Activated CD8-positive, alpha-beta memory T cell treated with anti-CD3 and anti-CD28 coated beads, Interleukin-2, amount 50 U/mL, for 24 hours (primary cell): ENCODE measurements at regions not wholly inside any gene's neighbourhood (a gene's known extent, or its start where the extent isn't known, plus 50 kb on each side); places are given as distances from the start of the nearest gene placed in this dataset.
"Not testable (repeated sequence)": the region's sequence is repeated elsewhere in the genome, so short reads cannot be mapped to it uniquely, and the experiment has no call there.

ENCODE experiments used
- DNase-seq: peaks from one replicate; pipeline ENCODE4 v3.0.0-alpha.2; 2020; ENCODE audit errors: extremely low read depth

- DNase-seq, result no peak
Measured at GRCh38 chr2:234802071-234802844, 149.6 kb upstream of the SH3BP4 start.

GRCh38 chr2:234797566-234798250 lies 154.1 kb upstream of the SH3BP4 start:
- no peak for DNase-seq

DNA sequence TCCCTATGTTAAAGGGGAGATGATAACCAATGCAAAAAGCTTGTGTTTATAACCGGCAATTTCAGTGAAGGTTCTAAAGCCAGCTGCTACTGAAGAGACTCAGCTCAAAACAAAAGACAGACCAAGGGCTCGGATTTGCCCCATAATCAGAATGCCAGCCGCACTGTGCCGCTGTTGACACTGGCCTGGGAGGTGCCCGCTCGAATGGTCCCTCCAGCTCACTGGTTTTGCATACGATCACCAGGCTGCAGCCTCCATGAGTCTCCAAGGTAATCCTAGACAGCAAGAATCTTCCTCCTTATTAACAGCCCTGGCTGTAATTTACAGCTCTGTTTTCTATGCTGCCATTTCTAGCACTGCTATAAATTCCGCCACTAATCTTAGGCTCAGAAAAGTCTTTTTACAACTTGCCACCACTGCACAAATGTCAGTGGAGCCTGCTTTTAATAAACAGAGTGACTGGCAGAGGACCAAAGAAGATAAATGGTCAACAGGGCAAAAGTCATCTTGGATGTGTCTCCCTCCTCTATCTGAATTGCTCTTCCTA lies 155.7 kb upstream of the SH3BP4 start:
- no peak for DNase-seq

DNA sequence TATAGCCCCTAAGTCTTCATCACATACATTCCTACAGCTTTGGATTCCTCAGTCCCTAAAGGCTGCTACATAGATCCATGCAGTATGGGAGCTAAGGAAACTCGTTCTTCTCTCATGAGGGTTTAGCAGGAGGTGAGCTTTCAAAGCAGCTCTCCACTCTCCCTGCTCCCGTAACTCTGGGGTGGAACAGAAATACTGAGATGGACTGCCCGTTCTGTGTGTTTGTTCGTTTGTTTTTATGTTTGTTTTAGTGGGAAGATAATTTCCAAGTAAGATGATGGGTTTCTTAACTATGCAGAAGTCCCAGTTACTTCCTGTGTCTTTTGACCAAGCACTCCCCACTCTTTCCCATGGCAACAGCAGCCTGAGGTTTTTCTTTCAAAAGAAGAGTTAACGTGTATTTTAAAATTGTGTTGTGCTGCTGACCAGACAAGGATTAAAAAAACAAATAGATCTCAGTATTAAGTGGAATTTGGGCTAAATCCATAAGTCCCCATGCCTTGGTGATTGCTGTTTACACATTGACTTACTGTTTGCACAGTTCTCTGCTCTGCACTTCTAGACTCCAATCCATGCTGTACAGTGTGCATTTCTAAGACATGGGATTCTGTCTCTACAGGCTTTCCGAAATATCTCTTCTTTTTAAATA lies 156.4 kb upstream of the SH3BP4 start:
- DNase-seq, result no peak

DNA sequence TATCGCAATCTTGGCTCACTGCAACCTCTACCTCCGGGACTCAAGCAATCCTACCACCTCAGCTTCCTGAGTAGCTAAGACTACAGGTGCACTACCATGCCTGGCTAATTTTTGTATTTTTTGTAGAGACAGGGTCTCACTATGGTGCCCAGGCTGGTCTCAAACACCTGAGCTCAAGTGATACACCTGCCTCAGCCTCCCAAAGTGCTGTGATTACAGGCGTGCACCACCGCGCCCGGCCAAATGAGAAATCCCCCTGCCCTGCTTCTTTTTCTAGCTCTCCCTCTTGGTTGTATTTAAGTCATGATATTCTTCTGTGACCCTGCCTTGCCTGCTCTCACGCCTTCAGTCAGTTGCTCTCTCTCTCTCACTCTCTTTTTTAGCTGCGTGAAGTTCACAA lies 157.0 kb upstream of the SH3BP4 start:
- no peak for DNase-seq

GRCh38 chr2:234793212-234793785 lies 158.5 kb upstream of the SH3BP4 start:
- DNase-seq, result no peak

DNA sequence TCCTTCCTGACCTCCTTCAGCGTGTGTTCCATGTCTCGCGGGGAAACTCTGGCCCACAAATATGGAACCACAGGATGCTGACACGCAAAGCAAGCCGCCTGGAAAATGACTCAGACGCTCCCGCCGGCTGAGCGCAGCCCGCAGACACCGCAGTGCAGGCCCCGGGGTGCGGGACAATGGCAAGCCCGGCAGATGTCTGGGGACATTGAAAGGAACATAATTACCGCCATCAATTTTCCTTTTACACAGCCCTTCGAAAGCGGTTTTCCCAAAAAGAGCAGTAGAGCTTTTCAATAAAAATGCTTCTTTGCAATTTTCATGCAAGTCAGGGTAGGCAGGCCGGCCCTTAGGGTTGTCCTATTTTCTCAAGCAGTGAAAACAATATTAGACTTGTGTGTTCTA lies 159.2 kb upstream of the SH3BP4 start:
- no peak for DNase-seq

GRCh38 chr2:234792096-234792495 lies 159.7 kb upstream of the SH3BP4 start:
- not testable (repeated sequence) for DNase-seq

DNA sequence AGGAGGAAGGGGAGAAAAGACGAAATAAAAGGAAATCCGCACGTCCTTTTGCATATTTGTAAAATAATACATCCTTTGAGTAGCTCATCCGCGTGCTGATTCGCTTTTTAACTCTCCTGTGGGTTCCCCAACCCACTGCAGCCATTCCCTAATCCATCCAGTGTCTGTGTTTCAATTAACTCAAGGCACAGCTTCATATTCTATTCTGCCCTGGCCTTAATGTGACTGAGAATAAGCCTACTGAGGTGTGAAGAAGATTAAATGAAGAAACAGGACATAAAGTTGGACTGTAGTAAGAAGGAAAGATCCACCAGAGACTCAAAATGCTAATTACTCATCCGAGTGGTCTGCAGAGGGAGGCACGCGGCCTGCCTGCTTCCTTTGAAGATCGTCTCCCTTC lies 161.4 kb upstream of the SH3BP4 start:
- no peak for DNase-seq

DNA sequence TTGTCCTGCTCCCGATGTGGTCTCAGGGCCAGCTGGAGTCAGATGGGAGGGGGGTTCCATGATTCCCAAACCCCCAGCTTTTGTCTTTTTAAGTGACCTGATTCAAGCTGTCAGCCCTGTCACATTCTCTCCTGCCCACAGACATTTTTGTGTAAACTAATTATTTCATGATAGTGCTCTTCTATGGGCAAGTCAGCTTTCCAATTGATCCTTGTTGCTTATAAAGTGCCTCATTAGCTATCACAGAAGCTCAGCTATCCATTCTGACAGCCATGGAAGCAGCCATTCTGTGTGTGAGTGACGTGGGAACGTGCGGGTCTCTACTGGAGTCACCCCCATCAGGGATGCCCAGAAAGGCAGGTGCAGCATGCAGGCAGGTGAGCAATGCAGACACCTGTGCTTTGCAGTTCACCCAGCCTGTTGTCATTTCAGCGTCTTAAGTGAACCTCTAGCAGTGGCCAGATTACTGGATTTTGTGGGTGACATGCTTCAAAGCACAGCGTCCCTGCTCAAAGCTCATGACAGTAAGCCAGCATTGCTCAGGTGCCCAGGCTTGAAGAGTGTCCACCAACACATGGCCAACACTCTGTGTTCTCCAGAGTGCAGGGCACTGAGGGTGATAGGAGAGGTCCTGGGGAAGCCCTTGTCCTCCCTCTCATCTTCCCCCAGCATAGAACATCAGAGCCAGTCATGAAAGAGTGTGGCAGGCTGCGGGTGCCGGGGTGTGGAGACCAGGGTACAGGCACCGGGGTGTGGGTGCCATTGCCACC lies 162.1 kb upstream of the SH3BP4 start:
- DNase-seq, result no peak

GRCh38 chr2:234788841-234789240 lies 163.0 kb upstream of the SH3BP4 start:
- no peak for DNase-seq

DNA sequence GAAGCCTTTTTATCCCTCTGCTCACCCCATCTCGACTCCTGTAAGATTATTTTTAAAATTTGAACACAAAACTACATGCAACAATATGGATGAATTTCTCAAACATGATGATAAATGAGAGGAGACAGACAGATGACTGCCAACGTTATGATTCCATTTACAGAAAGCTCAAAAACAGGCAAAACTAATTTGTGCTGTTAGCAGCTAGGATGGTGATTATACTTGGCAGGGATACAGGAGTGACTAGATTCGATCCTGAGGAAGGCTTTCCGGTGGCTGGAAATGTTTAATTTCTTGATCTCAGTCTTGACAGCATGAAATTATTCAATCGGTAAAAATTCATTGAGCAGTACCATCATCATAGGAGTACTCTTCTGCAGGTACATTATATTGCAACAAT lies 163.4 kb upstream of the SH3BP4 start:
- no peak for DNase-seq

DNA sequence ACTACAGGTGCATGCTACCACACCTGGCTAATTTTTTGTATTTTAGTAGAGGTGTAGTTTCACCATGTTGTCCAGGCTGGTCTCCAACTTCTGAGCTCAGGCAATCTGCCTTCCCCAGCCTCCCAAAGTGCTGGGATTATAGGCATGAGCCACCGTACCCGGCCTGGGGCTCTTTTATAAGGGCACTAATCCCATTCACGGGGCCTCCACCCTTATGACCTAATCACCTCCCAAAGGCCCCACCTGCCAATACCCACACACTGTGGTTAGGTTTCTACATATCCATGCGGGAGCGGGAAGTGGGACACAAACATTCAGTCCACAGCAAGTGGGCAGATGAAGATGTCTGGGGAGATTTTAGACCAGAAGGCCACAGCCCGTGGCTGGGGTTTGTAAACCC lies 164.7 kb upstream of the SH3BP4 start:
- DNase-seq, result no peak

DNA sequence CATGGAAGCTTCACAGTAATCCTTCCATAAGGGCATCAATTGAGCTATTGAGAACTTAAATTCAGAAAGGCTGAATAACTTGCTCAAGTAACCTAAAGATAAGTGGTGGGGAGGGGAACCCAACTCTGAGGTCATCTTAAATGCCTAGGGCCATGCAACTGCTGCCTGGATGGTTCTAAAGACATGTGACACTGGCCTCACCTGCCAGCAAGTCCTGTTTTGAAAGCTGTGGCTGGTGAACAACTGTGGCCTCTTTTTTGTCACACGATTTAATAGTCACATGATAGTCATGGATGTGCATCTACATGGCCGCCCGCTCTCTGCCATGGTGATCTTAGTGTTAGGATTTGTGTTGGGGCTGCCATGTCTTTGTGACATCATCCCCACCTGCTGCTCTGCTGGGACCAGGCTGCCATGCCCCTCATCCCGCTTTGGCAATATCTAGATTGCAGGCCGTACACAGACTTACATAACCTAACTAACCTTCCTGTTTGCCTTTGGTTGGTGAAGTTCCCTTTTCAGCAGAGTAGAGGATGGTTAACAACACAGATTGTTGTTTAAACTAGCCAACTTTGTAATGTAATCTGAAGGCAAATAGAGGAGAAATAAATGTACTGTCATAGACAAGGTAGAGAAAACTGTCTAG lies 177.9 kb upstream of the SH3BP4 start:
- no peak for DNase-seq

DNA sequence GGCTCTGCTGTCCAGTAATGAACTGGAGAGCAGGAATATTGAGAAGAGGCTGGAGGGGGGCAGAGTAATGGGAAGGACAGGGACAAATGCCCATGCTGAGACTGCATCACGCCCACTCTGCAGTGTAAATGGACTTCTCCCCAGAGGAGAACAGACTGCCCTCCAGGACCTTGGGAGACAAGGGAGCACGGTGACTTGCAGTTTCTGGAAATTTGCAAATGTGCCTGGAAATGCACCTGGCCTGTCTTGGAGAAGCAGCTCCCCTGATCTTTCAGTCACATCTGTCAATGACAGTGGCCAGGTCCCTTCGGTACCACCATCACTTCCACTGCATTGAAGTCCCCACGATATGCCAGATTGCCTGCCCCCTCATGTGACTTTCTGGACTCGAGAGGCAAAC lies 178.7 kb upstream of the SH3BP4 start:
- DNase-seq, result no peak

GRCh38 chr2:234772733-234773060 lies 179.1 kb upstream of the SH3BP4 start:
- no peak for DNase-seq

DNA sequence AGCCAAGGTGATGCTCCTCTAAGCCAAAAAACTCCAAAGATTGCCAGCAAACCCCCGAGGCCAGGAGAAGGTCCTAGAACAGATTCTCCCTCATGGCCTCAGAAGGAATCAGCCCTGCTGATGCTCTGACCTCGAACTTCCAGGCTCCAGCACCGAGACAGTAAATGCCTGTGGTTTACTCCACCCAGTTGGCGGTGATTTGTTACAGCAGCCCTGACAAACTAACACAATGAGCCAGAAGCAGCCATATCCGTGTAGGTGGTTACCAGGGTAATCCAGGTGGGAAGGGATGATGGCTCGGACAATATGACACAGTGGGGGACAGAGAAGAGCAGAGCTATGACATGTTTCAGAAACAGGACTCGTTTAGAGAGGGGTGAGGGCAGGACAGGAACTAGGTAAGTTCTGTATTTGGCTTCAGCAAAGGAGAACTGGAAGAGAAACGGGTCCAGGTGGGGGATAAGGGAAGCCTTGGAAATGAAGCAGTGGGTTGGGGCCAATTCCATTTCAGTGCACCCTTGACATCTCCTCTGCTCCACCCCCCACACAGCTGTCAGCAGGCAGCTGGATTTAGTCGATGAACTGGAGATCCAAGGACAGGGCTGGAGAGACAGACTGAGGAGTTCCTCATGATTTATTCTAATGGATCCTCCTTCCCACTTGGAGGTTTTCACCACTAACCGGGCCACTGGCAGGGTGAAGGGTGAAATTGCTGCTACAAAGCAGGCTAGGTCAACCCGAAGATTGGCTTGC lies 179.7 kb upstream of the SH3BP4 start:
- DNase-seq, result no peak

DNA sequence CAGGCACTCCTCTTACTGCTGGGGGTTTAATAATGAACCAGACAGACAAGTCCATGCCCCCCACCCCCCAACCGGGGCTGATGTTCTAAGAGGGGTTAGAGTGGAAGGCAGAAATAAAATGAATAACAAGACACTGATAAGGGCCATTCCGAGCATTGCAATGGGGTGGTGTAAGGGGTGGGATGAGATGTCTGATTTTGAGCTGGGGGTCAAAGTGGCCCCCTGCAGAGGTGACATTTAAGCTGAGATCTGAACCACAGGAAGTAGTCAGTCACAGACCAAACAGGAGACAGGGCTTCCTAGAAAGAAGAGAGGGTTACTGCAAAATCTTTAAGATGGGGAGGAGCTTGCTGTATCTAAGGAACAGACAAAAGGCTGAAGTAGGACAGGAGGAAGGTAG lies 180.6 kb upstream of the SH3BP4 start:
- DNase-seq, result no peak

- DNase-seq, result no peak
Measured at GRCh38 chr2:234770715-234771141, 181.1 kb upstream of the SH3BP4 start.

- no peak for DNase-seq
Measured at GRCh38 chr2:234770031-234770506, 181.7 kb upstream of the SH3BP4 start.
